Effector memory CD8-positive, alpha-beta T cell (primary cell): ENCODE measurements at regions not wholly inside any gene's neighbourhood (a gene's known extent, or its start where the extent isn't known, plus 50 kb on each side); places are given as distances from the start of the nearest gene placed in this dataset.

Experiments used
- ATAC-seq: fragments of 150-1000 bp; cut with Tn5 transposase; replicated peaks from 2 replicates; pipeline ENCODE4 v1.10.0; 2021; ENCODE audit warnings: mild to moderate bottlenecking, moderate library complexity
- DNase-seq, 3 experiments: peaks; one replicate each; pipeline ENCODE4 v3.0.0; 2021
- H3K27ac Mint-ChIP-seq, 2 donors: one replicate each; pipeline ENCODE4 v1.8.0; 2022; ENCODE audit warnings: mild to moderate bottlenecking in 2 of 2, mixed read lengths in 2 of 2, moderate library complexity in 2 of 2
- H3K27me3 Mint-ChIP-seq, 2 donors: one replicate each; pipeline ENCODE4 v1.8.0; 2022; ENCODE audit warnings: mixed read lengths in 2 of 2
- H3K36me3 Mint-ChIP-seq: one replicate; pipeline ENCODE4 v1.8.0; 2022; ENCODE audit warnings: mild to moderate bottlenecking, moderate library complexity, mixed read lengths; ENCODE audit not compliant: insufficient read depth
- H3K4me1 Mint-ChIP-seq, 2 donors: one replicate each; pipeline ENCODE4 v1.8.0; 2022; ENCODE audit warnings: low read depth in 2 of 2, mixed read lengths in 2 of 2
- H3K4me3 Mint-ChIP-seq, 2 donors: one replicate each; pipeline ENCODE4 v1.8.0; 2022; ENCODE audit warnings: mild to moderate bottlenecking in 2 of 2, mixed read lengths in 2 of 2, moderate library complexity in 2 of 2
- H3K9me3 Mint-ChIP-seq, 2 donors: one replicate each; pipeline ENCODE4 v1.8.0; 2022; ENCODE audit warnings: mixed read lengths in 2 of 2

DNA sequence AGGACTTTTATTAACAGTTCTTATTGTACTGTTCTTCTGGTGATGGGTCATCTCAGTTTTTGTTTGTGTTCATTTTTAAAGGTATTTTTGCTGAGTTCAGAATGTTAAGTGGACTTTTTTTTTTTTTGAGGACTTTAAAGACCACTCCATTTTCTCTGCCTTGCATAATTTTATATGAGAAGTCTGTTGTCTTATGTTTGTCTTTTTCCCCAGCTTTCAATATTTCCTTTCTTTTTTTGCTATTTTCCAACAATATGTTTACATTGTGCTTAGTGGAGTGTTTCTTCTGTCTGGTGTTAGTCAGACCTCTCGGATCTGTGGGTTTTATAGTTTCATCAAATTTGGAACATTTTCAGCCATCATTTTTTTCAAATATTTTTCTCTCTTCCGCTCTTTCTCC lies 290.0 kb upstream of the TNRC6C start:
- DNase-seq: no peak
- Mint-ChIP-seq H3K27me3 (no peaks in the 10 kb centered on the region), H3K4me1 (peaks cover 24 to 44% of the 10 kb centered on the region in 2 donors), H3K27ac (peak overlapping the region; percentile 79 to 84), H3K9me3 (no peaks in the 10 kb centered on the region), H3K36me3 (peaks cover 4% of the 10 kb centered on the region), H3K4me3 (peak overlapping the region in 1 of 2 donors; percentile 61)
- no peak for ATAC-seq

DNA sequence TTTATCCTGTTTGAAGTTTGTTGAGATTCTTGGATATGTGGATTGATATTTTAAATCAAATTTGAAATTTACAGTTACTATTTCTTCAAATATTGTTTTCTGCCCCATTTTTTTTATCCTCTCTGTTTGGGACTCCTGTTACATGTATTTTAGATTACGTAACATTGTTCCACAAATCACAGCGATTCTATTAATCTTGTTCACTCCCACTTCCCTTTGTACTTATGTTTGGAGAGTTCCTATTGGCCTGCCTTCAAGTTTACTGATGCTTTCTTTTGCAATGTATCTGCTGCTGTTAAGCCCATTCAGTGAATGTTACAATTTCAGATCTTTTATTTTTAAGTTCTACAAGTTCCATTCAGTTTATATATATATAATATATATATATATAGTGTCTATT lies 288.3 kb upstream of the TNRC6C start:
- H3K27me3 Mint-ChIP-seq: no peaks in the 10 kb centered on the region
- no peak overlapping the region for H3K27ac Mint-ChIP-seq
- ATAC-seq (no peak), DNase-seq (no peak)
- H3K9me3 Mint-ChIP-seq: no peaks in the 10 kb centered on the region
- H3K4me1 Mint-ChIP-seq: peaks cover 23 to 49% of the 10 kb centered on the region in 2 donors
- H3K4me3 Mint-ChIP-seq: no peak overlapping the region
- peaks cover 4% of the 10 kb centered on the region for H3K36me3 Mint-ChIP-seq

DNA sequence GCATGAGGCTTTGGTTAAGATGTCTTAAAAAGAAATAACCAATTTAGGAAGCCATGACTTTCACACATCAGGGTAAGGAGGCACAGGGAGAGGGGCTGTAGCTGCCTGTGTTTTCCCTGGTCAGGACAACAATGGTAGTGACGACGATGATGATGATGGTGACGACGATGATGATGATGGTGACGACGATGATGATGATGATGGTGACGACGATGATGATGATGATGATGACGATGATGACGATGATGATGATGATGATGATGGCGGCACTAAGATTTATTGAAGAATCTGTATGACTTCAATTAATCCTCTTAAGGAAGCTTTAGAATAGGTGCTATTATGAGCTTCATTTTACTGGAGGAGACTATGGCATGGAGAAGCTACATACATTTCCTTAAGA lies 284.1 kb upstream of the TNRC6C start:
- ATAC-seq: no peak
- no peaks in the 10 kb centered on the region for H3K9me3 Mint-ChIP-seq
- no peak for DNase-seq
- peaks cover 4% of the 10 kb centered on the region for H3K36me3 Mint-ChIP-seq
- peaks cover 2 to 20% of the 10 kb centered on the region in 2 donors for H3K4me1 Mint-ChIP-seq
- H3K27ac Mint-ChIP-seq: no peak overlapping the region
- H3K4me3 Mint-ChIP-seq: no peak overlapping the region
- H3K27me3 Mint-ChIP-seq: peaks cover 0 to 24% of the 10 kb centered on the region in 2 donors

DNA sequence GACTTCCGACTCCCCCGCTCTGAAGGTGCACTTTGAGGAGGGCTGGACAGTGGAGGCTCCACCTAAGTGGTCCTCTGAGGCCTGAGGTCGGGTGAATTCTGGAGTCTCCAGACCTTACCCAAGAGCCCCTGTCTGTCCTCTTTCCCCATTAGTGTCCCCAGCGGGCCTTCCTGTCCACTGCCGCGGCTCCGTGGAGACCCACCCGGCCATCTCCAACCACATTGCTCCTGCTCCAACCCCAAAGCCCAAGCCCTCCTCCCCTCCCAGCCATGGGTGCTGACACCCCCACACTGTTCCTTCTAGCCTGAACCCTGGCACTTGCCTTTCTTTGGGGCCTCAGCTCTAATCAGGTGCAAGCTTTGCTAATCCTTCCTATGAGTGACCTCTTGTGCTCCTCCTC lies 283.1 kb upstream of the TNRC6C start:
- Mint-ChIP-seq H3K9me3 (no peaks in the 10 kb centered on the region), H3K36me3 (peaks cover 4% of the 10 kb centered on the region), H3K27ac (no peak overlapping the region), H3K4me3 (no peak overlapping the region), H3K27me3 (peaks cover 7 to 34% of the 10 kb centered on the region in 2 donors), H3K4me1 (peaks cover 2 to 21% of the 10 kb centered on the region in 2 donors)
- ATAC-seq (no peak), DNase-seq (no peak)

DNA sequence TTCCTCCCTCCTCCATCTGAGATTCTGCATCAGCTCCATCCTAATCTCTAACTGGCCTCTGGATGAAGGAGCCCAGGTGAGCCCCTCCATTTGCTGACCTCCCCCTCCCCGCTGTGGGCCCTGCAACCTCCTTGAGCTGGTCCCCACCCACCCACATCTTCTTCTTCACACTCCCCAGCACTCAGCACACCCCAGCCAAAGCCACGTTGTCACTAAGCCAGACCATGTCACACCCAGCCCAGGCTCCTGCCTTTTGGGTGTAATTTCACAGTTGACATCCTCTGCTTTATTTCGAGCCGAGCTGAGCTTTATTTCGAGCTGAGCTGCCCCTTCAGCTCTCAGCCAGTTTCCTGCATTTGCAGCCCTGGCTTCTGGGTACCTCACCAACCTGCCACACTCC lies 282.7 kb upstream of the TNRC6C start:
- Mint-ChIP-seq H3K27me3 (peaks cover 7 to 34% of the 10 kb centered on the region in 2 donors), H3K36me3 (peaks cover 4% of the 10 kb centered on the region), H3K4me3 (no peak overlapping the region), H3K4me1 (peaks cover 2 to 19% of the 10 kb centered on the region in 2 donors), H3K9me3 (no peaks in the 10 kb centered on the region), H3K27ac (no peak overlapping the region)
- no peak for DNase-seq
- no peak for ATAC-seq

DNA sequence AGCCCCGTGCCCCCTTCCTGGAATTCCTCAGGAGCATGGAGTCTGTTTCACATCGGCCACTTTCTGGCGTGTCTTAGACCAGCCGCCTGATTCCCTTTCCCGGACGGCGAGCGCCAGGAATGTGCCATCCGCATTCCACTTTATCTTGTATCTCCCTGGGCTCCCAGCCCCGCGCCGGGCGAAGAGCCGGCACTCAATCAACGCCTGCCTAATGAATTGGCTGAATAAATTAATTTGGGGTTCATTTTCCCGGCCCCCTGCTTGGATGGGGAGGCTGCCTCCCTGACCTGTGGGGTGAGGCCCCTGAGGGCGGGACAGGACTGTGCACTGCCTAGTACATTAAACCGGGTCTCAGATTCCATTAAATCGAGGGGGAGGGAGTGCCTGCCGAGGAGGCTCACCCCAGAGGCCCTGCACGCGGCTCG lies 282.3 kb upstream of the TNRC6C start:
- peaks cover 4% of the 10 kb centered on the region for H3K36me3 Mint-ChIP-seq
- DNase-seq: no peak
- H3K9me3 Mint-ChIP-seq: no peaks in the 10 kb centered on the region
- H3K27ac Mint-ChIP-seq: peak overlapping the region in 1 of 2 donors; percentile 5
- no peak overlapping the region for H3K4me3 Mint-ChIP-seq
- H3K4me1 Mint-ChIP-seq: peaks cover 2 to 16% of the 10 kb centered on the region in 2 donors
- H3K27me3 Mint-ChIP-seq: peaks cover 7 to 34% of the 10 kb centered on the region in 2 donors
- ATAC-seq: no peak

DNA sequence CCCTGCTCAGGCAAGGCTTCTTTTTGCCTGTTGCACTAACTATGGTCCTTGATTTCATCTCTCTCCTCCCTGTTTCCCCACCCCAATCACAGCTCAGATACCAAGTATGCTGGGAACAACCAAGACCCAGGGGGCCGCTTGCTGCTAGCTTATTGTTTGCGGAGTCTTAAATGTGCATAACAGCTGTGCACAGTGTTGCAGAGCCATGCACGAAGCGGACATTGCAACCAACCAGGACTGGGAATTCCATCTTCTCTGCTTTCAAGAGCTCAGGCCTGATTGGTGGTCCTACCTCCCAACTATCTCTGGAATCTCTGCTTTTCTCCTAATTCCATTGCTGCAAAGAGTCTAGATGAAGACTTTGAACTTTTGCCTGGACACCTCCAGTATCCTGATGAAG lies 281.3 kb upstream of the TNRC6C start:
- H3K9me3 Mint-ChIP-seq: no peaks in the 10 kb centered on the region
- peaks cover 7 to 34% of the 10 kb centered on the region in 2 donors for H3K27me3 Mint-ChIP-seq
- no peak for ATAC-seq
- peaks cover 4% of the 10 kb centered on the region for H3K36me3 Mint-ChIP-seq
- no peak overlapping the region for H3K4me3 Mint-ChIP-seq
- peak overlapping the region in 1 of 2 donors; percentile 5 for H3K27ac Mint-ChIP-seq
- peaks cover 2 to 11% of the 10 kb centered on the region in 2 donors for H3K4me1 Mint-ChIP-seq
- DNase-seq: no peak

DNA sequence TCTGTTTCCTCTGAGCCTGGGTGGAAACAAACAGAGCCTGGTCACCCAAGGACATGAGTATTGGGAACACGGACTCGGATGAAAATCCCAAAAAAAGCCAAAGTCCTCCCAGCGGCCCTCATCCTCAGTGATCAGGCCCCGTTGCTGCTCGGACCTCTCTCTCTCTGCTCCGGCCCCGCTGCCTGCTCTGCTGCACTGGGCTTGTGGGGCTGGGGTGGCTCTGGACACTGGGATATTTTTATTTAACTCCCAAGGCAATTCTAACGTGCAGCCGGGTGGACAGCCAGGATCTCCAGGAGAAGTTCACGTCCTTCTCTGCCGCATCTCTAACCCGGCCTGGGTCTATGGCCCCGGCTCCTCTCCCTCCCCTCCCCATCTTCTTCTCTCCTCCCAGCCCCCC lies 280.9 kb upstream of the TNRC6C start:
- DNase-seq: no peak
- H3K4me3 Mint-ChIP-seq: no peak overlapping the region
- no peaks in the 10 kb centered on the region for H3K9me3 Mint-ChIP-seq
- H3K36me3 Mint-ChIP-seq: peaks cover 4% of the 10 kb centered on the region
- peaks cover 7 to 34% of the 10 kb centered on the region in 2 donors for H3K27me3 Mint-ChIP-seq
- H3K4me1 Mint-ChIP-seq: peaks cover 2 to 11% of the 10 kb centered on the region in 2 donors
- peak overlapping the region in 1 of 2 donors; percentile 32 for H3K27ac Mint-ChIP-seq
- ATAC-seq: no peak

DNA sequence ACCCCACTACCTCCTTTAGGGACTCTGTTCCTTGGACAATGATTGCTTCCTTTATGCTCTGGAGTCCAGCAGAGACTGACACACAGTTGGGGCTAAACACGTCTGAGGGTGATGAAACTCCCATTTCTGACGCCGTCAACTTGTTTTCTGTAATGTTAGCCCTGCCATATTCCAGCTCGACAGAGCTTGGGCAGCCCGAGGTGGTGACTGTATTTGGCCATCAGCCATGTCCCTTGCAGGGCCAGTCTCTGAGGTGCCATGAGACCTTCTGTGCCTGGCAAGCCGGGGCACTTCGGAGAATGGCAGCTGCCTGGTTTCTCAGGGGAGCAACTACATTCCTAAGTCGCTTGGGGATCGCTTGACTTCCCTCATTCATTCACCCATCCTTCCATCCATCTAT lies 278.9 kb upstream of the TNRC6C start:
- Mint-ChIP-seq H3K27ac (no peak overlapping the region), H3K4me1 (peaks cover 2 to 7% of the 10 kb centered on the region in 2 donors), H3K4me3 (no peak overlapping the region), H3K9me3 (no peaks in the 10 kb centered on the region), H3K36me3 (peaks cover 4% of the 10 kb centered on the region), H3K27me3 (peaks cover 7 to 46% of the 10 kb centered on the region in 2 donors)
- DNase-seq (no peak), ATAC-seq (no peak)

DNA sequence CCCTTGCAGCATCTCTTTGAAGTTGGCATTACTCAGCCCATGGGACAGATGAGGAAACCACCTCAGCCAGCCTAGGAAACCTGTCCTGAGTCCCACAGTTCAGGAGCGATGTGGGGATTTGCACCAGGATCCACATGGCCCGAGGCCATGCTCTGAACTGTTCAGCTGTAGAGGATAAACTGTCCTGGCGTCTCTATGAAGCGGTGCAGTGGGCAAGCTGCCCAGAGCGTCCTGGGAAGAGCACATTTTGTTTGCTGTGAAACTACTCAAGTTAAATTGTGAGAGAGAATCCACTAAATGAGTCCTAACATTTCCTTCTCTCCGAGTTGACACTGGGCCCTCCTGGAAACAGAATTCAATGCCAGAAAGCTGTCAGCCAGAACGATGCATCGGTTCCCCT lies 276.6 kb upstream of the TNRC6C start:
- no peak overlapping the region for H3K27ac Mint-ChIP-seq
- H3K9me3 Mint-ChIP-seq: no peaks in the 10 kb centered on the region
- H3K36me3 Mint-ChIP-seq: no peaks in the 10 kb centered on the region
- H3K4me3 Mint-ChIP-seq: no peak overlapping the region
- peaks cover 0 to 10% of the 10 kb centered on the region in 2 donors for H3K4me1 Mint-ChIP-seq
- DNase-seq: no peak
- no peak for ATAC-seq
- peaks cover 7 to 68% of the 10 kb centered on the region in 2 donors for H3K27me3 Mint-ChIP-seq

DNA sequence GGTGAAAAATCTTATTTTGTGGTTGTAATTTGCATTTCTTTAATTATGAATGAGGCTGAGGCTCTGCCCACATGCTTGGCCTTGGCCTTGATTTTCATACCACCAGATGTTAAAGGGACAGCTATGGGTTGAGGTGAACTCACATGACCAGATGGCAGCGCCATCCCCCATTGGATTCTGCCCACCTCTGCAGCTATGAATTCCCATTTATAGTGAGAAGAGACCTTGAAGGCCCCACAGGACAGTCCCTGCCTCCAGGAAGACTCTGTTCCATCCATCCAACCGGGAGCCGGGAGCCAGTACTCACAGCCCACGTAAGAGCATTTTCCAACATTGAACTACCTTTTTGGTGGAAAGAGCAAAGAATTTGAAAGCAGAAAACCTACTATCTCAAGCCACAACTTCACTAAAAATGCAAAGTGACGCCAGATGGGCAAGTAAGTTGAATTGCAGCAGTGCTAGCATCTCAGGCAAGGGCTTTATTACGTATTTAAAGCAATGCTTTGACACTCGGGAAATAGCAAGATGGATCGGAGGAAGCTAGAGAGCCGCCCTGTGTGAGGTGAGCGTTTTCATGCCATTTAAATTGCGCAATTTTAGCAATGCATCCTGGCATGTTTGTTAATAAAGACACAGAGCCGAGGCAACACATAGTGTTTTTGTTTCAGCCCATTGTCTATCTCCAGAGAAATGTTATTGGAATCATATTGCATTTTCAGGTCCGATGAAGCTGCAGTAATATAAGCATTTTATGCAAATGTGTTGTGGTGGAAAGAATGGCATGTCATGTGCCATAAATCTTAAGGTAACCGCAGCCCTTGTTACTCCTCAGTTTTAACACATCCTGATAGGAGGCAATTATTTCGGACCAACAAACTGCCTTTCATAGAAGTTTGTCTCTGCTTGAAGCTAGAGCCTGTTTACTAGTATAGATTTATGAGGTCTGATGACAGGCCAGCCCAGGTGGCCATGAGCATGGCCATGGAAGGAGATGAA lies 273.4 kb upstream of the TNRC6C start:
- ATAC-seq (no peak), DNase-seq (no peak)
- Mint-ChIP-seq H3K27me3 (peaks cover 0 to 41% of the 10 kb centered on the region in 2 donors), H3K36me3 (no peaks in the 10 kb centered on the region), H3K4me1 (peaks cover under 1 to 3% of the 10 kb centered on the region in 2 donors), H3K4me3 (no peak overlapping the region), H3K27ac (no peak overlapping the region), H3K9me3 (no peaks in the 10 kb centered on the region)

DNA sequence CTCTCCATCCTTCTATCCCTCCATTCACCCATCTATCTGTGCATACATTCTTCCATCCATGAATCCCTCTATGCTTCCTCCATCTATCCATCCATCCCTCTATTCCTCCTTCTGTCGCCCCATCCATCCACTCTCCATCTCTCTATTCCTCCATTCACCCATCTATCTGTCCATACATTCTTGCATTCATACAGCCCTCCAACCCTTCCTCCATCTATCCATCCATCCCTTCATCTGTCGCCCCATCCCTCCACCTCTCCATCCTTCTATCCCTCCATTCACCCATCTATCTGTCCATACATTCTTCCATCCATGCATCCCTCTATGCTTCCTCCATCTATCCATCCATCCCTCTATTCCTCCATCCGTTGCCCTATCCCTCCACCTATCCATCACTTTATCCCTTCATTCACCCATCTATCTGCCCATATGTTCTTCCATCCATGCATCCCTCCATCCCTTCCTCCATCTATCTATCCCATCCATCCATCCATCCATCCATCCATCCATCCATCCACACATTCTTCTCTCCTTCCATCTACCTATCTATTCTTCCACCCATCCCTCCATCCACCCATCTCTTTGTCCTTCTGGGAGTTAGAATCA lies 272.5 kb upstream of the TNRC6C start:
- Mint-ChIP-seq H3K27me3 (peaks cover 0 to 39% of the 10 kb centered on the region in 2 donors), H3K4me3 (no peak overlapping the region), H3K4me1 (peaks cover 3 to 7% of the 10 kb centered on the region in 2 donors), H3K27ac (no peak overlapping the region), H3K9me3 (no peaks in the 10 kb centered on the region), H3K36me3 (no peaks in the 10 kb centered on the region)
- DNase-seq: no peak
- ATAC-seq: no peak

DNA sequence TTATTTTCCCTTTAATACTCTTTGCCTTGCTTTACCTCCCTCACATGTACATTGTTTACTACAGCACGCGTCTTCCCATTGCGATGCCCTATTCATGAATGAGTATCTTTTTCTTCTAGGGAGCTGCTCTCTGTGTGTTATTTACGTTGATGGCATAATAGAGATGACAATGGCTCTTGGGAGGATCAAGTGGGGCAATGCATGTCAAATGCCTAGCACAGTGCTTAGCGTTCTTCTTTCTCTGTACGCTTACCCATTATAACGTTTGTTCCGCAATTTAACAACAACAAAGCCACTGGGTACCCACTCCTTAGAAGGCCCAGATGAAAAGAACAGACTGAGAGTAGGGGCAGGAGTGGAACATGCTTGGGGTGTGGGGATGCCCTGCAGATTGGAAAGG lies 271.6 kb upstream of the TNRC6C start:
- no peaks in the 10 kb centered on the region for H3K36me3 Mint-ChIP-seq
- no peaks in the 10 kb centered on the region for H3K9me3 Mint-ChIP-seq
- no peak overlapping the region for H3K4me3 Mint-ChIP-seq
- H3K4me1 Mint-ChIP-seq: peaks cover 9 to 14% of the 10 kb centered on the region in 2 donors
- DNase-seq (no peak), ATAC-seq (no peak)
- no peak overlapping the region for H3K27ac Mint-ChIP-seq
- peaks cover 0 to 39% of the 10 kb centered on the region in 2 donors for H3K27me3 Mint-ChIP-seq

DNA sequence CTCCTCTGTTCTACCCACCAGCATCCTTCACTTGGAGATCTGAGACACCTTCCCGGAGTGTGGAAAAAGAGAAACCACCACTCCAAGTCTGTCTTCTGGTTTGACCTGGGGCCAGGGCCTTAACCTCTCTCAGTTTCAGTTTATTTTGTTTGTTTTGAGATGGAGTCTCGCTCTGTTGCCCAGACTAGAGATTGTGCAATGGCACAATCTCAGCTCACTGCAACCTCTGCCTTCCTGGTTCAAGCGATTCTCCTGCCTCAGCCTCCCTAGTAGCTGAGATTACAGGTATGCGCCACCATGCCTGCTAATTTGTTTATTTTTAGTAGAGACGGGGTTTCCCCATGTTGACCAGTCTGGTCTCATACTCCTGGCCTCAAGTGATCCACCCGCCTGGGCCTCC lies 271.1 kb upstream of the TNRC6C start:
- Mint-ChIP-seq H3K9me3 (no peaks in the 10 kb centered on the region), H3K27ac (no peak overlapping the region), H3K4me3 (no peak overlapping the region), H3K4me1 (peaks cover 13 to 17% of the 10 kb centered on the region in 2 donors), H3K36me3 (no peaks in the 10 kb centered on the region), H3K27me3 (peaks cover 0 to 39% of the 10 kb centered on the region in 2 donors)
- DNase-seq: no peak
- no peak for ATAC-seq
